GM21367 (cell line): ENCODE measurements at regions not wholly inside any gene's neighbourhood (a gene's known extent, or its start where the extent isn't known, plus 50 kb on each side); places are given as distances from the start of the nearest gene placed in this dataset.

Experiments
- ATAC-seq: cut with Tn5 transposase; IDR thresholded peaks from one replicate; pipeline ENCODE4 v1.9.1; 2021; ENCODE audit not compliant: unreplicated experiment

DNA sequence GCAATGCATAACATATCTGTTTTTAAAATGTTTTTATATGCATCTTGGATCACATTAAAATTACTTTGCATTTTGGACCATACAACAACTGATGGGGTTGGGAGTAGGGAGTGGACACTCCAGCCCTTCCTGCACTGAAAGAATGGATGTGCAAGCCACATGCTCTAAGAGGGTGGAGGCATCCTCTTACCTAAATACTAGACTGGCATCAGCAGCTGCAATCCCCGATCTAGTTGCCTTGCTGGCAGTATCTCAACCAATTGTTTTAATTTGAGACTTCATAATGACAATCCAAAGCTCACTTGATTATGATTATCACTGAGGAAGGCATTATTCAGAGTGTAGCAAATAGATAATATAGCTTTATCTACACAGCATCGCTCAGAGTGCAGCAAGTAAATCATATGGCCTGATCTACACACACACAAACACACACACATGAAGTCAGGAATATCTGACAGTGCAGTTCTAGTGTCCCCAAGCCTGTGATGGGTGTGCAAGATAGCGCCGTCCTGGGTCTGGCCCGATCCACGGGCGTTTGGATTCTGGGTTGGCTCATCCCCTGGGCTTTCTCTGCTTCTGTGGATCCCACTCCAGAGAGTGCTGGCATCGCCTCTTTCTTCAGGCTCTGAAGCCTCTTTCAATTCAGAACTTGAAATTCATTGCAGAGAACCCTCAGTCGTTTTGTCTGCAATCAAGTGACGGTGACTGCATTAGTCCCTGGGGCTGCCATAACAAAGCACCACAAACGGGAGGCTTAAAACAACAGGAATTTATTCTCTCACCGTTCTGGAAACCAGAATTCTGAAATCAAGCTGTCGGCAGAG, 181.3 kb downstream of the ETS2 start:
- ATAC-seq, result no peak

DNA sequence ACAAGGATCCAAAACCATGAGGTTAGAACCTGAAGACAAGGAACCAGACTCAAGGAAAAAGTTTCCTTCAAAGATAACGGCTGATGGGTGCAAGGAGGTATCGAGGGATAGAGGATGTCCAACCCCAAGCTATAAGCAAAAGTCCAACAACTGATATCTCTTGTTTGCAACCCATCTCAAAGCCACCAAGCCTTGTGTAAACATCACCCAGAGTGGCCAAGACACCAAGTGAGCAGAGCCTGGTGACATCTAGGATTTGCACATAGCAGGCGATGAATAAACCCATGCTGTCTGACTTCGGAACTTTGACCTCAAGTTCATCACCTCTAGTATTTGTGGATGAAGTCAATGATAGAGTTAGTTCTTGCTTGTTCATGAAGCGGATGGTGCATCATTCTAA, 180.7 kb downstream of the ETS2 start:
- no peak for ATAC-seq

DNA sequence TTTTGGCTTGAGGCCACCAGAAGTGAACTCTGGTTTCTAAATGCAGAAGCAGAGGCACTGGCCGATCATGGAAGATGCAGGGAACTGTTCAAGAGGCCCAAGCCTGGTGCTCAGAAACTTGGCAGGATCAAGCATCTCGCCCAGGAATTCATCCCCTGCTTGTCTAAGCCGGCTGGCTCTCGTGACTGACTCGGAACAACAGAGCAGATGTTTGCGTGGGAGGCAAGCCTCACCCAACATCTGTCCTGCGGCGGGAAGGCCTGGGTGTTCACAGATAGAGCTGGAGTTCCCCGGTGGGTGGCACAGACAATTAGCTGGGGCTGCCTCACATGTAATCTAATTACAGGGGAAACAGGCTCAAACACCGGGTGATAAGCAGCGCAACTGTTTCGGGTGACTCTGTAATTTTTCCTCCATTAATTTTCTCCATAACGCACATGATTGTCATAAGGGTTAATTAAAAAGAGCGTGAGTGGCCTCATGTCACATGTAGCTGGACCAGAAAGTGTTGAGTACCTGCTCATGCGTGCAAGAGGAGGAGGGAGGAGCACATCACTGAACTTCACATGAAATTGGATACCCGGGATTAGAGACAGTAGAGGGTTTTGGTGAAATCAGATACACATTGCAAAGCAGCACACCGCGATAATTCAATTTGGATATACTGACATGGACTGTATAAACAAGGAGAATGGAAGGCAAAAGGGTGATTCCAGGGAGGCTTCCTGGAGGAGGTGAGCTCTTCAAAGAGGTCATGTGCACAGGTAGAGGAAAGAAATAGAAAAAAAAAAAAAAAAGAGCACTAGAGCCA, 180.0 kb downstream of the ETS2 start:
- no peak for ATAC-seq

DNA sequence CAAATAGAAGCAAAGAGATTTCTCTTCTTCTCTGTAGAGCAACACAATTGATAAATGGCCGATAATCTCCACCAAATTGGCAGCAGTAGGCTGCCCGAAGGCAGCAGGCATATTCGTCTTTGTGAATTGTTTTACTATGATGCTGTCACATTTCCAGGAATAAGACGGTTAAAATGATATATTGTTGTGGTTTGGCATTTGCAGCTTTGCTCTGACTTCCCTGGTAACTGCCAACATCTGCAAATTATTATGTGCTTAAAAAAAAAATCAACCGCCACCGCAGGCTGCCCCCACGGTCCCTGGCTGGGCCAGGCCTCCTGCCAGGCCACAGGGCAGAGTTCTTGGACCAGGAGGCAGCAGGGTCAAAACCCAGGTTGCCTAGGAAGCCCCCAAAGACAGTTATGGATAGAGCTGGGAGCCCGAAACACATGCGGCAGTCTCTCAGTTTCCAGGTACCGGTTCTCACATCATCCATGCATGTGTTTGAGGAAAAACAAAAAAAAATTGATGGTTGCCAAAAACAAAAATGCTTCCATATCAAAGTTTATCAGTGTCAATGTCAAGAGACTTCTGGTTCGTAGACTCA, 179.3 kb downstream of the ETS2 start:
- no peak for ATAC-seq

DNA sequence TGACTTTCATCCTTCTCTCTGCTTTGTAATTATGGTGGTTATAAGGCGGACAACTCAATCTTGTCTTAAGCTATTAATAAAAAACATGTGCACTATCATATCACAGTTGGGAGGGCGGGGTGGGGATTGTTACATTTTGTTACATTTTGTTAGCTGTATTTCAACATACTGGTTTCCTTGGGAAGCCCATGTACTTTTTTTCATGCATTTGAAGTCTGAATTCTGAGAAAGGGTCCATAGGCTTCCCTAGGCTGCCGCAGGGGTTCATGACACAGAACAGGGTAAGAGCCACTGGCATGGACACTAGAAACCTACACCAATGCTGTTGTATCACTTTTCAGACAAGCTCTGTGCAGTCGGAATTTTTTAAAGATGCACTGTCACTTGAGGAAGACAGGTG, 178.8 kb downstream of the ETS2 start:
- ATAC-seq, result no peak

DNA sequence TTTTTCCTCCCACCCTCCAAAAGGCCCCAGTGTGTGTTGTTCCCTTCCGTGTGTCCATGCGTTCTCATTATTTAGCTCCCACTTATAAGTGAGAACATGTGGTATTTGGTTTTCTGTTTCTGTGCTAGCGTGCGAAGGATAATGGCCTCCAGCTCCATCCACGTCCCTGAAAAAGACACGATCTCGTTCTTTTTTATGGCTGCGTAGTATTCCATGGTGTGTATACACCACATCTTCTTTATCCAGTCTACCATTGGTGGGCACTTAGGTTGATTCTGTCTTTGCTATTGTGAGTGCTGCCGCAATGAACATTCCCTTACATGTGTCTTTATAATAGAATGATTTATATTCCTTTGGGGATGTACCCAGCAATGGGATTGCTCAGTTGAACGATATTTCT, 177.8 kb downstream of the ETS2 start:
- no peak for ATAC-seq

DNA sequence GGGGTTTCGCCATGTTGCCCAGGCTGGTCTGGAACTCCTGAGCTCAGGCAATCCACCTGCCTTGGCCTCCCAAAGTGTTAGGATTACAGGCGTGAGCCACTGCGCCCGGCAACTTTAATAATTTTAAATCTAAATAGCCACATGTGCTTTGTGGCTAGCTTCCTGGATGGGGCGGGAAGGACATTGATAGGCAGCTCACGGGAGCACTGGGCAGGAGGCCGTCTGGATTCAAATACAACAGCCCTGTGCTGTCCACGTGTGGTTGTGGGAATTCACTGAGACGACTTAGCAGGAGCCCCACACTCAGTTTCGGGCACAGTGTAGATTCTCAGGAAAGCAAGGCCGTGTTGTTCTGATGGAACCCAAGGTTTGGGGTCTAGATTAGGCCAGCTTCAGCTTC, 177.1 kb downstream of the ETS2 start:
- no peak for ATAC-seq

DNA sequence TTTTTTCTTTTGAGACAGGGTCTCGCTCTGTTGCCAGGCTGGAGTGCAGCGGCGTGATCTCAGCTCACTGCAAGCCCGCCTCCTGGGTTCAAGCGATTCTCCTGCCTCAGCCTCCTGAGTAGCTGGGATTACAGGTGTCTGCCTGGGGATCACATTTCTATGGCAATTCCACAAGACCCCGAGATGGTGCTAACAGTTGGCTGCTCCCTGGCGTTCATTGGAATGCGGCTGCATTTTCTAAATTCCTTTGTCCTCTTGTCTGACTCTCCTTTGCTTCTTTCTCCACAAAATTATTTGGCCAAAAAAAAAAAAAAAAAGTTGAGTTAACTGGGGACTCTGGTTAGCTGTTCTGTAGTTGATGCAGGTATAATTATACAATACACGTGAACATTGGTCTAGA, 176.4 kb downstream of the ETS2 start:
- ATAC-seq, result no peak

DNA sequence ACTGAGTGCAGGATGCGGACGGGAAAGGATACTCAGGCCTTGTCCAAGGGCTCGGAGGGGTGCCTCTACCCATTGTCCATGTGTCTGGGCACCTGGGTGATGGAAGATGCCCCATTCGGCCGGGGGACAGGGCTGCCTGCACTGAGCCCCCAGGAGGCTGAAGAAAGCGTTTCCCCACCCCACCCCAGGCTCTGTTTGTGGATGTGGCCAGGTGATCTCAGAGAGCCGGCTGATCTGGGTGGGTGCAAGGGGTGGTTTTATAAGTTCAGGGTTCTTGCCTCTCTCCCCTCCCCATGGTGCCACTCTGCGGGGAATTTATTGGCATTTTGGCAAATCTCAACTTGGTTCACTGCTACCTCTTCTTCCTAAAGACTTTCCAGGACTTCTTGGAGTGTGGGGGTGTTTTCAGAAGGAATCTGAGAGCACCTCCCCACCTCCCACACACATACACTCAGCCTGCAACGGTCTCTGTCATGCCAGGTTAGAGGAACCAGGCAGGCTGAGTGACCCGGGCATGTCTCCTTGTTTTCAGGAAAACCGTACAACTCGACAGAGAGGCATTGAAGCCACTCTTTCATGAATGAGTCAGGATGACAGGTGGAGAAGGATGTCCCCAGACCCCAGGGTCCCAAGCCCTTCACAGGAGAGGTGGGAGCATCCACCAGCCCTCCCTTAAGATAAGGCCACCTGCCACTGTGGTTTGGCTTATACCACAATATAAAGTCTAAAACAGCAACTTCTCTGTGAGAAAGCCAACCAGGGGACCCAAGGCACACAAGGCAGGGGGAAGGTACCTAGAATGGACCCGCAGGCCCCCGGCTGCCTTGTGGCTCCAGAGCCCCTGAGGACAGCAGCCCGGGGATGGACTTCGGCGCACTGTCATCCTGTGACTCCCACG, 174.9 kb downstream of the ETS2 start:
- no peak for ATAC-seq

DNA sequence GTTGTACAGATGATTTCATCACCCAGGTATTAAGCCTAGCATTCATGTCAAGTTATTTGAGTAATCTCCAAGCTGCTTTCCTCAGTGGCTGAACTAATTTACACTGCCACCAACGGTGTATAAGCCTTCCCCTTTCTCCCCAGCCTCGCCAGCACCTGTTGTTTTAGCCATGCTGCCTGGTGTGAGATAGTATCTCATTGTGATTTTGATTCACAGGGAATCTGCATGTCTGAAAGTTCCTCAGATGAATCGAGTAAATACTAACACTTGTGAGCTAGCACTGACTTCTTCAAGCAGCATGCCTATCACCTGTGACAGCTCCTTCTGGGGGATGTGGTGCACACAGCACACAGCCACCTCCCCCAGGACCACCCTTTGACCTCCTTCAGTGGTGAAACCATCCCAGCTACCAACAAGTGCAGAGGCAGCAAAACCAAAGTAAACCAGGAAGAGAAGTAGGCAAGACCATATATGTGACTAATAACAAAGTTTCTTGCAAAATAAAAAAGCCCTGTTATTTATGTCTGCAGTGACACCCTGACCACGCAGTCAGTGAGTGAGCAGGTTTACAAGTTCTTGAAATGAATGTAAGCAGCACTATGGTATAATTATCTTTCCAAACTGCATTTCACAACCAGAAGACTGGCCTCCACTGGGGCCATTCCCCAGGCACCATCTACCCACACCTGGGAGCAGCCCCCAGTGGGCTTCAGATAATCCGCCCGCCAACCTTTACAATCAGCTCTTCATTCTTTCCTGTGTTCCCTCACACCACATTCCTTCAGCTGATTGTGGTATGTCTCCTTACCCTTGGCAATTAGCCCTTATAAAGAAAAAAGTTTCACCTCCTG, 173.8 kb downstream of the ETS2 start:
- ATAC-seq, result no peak

DNA sequence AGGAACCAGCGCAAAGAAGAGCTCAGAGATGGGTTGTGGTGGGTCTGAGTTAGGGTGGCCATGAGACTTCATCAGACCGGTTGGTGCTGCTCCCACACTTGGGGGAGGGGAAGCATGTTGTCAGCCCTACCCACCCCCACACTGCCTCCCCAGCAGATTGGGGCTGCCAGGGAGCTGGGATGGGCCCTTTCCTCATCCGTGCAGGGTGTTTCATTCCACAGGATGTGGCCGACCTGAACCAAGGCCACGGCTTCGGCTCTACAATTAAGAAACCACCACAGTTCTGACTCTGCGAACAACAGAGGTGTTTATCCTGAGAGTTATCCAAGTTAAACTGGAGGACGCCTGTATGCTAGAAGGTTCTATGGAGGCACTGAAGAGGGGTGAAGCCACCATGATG, 171.2 kb downstream of the ETS2 start:
- ATAC-seq, result no peak

DNA sequence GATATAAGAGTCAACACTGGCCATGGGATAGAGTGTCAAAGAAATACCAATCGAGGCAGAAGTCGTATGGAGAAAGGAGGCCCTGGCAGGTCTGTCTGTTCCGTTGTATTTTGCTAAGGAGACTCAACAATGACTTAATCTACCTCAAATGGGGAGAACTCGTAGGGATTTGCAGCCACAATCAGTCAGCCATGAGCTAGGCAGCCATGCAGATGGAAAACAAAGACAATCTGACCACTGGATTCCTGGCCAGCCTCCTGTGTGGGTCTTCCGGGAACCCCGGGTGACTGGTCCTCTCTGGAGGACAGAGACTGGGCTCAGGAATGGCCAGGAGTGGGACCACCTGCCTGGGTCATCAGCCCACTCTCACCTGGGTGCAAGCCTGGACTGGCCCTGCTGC, 167.8 kb downstream of the ETS2 start:
- no peak for ATAC-seq

DNA sequence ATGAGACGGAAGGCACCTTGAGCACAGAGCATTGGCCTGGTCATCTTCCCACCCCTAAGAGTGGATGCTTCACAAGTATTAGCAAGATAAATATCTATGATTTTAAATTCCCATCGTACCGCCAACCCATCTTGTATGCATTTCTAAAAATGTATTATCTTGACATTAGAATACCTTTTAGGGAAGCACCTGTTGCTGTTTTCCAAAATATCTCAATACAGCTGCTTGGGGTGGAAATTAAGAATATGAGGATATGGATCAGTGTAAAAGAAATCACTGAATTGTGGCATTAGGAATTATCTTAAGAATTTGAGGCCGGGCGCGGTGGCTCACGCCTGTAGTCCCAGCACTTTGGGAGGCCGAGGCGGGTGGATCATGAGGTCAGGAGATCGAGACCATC, 166.3 kb downstream of the ETS2 start:
- no peak for ATAC-seq

DNA sequence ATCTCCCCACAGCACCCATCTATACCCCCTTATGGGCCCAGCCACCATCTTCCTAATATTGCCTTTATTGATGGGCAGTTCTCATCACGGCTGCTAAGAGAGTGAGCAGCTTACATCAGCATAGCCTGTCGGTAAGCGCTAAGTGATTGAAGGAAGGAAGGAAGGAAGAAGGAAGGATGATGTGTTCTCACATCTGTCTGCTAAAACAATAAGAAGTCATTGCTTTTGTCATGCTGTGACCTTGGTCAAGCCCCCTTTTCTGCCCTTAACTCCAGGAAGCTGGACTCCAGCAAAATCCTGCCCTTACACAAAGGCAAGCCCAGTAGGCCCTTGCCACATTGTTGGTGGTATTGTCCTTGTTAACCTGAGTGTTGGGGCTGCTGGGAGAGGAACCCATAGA, 165.0 kb downstream of the ETS2 start:
- ATAC-seq, result no peak

DNA sequence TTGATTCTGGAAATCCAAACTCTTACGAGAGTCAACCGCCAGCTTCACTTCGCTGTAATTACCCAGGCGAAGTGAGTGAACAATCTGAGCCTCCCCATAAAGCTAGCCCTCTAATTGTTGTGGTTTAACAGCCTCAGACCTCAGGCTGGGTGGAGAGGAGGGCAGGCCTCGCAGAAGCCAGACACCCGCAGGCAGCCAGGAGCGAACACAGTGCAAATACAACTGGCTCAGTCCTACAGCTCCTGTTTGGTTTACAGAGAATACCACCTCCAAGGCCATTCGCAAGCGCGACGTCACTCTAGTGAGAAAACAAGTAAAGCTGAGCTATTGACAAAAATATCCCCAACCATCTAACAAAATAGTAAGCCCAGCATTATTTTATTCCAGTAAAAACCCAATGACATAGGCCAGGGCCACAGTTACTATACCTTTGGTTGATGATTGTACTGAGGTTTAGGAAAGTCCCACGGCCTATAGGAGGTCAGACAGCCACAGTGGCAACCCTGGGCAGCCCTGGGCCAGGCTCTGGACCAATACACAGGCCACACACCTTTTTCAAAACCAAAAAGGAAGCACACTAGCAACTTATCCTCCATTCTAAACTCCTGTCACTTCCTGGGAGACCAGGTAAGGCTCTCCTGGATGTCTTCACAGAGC, 163.3 kb downstream of the ETS2 start:
- ATAC-seq, result no peak

DNA sequence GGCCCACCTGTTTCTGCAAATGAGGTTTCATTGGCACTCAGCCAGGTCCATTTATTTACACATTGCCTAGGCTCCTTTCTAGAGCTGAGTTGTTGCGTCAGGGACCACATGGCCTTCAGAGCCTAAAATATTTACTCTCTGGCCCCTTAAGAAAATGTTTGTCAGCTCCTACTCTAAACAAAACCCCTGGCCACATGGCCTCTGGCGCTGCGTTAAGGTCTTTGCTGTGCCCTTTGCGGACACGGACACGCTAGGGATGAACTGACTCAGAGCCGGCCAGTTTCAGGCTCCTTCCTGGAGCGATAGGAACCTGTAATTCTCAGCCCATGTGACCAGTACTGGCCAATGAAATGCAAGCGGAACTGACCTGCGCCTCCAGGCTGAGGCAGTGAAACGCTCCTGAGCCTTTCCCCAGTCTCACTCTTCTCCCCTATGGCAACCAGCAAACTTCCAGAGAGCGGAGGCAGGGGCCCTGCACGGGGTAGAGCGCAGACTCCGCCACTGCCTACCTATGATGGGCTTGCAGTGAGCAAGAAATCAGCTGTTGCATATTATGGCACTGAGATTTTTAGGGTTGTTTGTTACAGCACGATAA, 160.3 kb downstream of the ETS2 start:
- ATAC-seq, result no peak

DNA sequence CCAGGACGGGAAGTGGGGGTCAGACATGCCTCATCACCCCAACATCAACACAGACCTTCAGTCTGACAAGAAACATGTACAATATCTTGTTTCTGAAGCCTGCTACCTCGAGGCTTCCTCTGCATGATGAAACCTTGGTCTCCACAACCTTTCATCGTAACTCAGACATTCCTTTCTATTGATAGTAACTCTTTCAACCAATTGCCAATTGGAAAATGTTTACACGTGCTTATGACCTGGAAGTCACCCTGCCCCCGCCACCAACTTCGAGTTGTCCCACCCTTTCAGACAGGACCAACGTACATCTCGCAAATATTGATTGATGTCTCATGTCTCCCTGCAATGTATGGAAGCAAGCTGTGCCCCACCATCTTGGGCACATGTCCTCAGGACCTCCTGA, 159.5 kb downstream of the ETS2 start:
- ATAC-seq, result no peak

DNA sequence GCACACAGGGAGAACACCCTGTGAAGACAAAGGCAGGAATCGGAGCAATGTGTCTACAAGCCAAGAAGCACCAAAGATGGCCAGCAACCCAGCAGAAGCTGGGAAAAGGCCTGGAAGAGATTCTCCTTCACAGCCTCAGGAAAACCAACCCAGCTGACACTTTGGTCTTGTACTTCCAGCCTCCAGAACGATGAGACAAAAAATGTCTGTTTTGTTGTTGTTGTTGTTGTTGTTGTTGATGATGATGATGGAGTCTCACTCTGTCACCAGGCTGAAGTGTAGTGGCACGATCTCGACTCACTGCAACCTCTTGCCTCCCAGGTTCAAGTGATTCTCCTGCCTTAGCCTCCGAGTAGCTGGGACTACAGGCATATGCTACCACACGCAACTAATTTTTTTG, 157.3 kb downstream of the ETS2 start:
- no peak for ATAC-seq

DNA sequence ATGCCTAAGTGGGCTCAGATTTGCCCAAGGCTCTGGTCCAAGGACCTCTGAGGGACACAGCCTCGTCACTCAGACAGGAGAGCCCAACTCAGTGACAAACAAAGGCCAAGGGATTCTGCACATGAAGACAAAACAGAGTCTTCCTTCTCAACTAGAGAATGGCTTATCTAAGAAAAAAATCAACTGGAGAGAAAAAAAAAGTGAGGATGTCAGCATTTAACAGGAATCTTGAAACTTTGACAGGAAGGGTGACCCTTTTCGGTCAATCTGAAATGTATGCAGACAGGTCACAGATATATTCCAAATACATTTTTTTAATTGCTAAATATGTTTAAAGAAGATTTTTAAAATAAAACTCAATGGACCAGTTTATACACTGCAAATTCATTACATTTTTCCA, 154.5 kb downstream of the ETS2 start:
- no peak for ATAC-seq
